GM18870 (cell line): ENCODE measurements at regions not wholly inside any gene's neighbourhood (a gene's known extent, or its start where the extent isn't known, plus 50 kb on each side); places are given as distances from the start of the nearest gene placed in this dataset.
"Not testable (repeated sequence)": the region's sequence is repeated elsewhere in the genome, so short reads cannot be mapped to it uniquely, and the experiment has no call there.

Experiments used
- ATAC-seq: cut with Tn5 transposase; IDR thresholded peaks from one replicate; pipeline ENCODE4 v1.9.1; 2021; ENCODE audit warnings: moderate library complexity; ENCODE audit not compliant: unreplicated experiment

GRCh38 chr10:84626397-84627087, 298.2 kb downstream of the CCSER2 start:
- ATAC-seq = no peak

GRCh38 chr10:84632866-84633265, 304.5 kb downstream of the CCSER2 start:
- ATAC-seq = no peak

DNA sequence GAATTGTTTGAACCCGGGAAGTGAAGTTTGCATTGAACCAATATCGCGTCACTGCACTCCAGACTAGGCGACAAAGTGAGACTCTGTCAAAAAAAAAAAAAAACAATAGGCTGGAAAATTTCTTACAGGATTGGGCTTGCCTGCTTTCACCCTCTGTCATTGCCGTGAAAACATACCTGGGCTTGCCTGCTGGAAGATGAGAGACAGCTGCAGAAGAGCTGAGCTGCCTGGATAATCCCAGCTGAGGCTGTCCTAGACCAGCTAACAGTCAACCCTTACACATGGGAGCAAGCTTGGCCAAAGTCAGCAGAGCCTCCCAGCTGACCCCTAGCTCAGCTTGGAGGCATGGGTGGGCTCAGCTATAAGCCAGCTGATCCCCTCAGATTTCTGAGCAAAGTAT, 306.2 kb downstream of the CCSER2 start:
- ATAC-seq = no peak

- ATAC-seq = not testable (repeated sequence)
Measured at GRCh38 chr10:84650628-84651027, 322.2 kb downstream of the CCSER2 start.

DNA sequence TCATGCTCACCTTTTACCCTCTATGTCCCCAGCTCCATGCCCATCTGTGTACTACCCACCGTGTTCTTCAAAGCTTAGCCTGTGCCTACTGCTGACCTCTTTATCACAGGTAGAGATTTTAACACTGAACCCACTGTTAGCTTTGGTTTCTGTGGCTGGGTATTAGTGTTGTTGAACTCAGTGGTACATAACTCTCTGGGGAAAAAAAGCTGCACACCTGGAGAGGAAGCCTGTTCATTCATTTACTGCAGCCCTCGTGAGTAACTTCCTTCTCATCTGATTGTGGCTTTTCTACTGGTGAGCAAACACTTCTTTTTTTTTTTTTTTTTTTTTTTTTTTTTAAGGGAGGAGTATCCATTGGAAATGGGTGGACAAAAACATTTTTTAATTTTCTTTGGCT, 326.3 kb downstream of the CCSER2 start:
- peak; percentile 95 for ATAC-seq

DNA sequence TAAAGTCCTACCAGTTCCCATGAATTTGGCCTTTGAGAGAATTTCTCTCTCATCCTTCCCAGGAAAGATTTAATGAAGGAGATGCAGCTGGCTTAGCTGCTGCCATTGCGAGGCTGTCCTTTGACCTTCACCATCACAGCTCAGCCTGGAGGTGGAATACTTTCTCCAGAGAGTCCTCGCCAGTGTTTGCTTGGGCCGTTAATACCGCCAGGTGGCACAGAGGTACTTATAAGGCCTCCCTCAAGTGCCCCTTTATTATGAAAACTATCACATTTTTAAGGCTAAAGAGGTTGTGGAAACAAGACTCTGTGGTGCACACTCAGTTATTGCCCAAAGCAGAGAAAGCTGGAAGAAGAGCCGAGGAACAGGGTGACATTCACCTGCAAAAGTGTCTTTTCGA, 330.6 kb downstream of the CCSER2 start:
- ATAC-seq = no peak

DNA sequence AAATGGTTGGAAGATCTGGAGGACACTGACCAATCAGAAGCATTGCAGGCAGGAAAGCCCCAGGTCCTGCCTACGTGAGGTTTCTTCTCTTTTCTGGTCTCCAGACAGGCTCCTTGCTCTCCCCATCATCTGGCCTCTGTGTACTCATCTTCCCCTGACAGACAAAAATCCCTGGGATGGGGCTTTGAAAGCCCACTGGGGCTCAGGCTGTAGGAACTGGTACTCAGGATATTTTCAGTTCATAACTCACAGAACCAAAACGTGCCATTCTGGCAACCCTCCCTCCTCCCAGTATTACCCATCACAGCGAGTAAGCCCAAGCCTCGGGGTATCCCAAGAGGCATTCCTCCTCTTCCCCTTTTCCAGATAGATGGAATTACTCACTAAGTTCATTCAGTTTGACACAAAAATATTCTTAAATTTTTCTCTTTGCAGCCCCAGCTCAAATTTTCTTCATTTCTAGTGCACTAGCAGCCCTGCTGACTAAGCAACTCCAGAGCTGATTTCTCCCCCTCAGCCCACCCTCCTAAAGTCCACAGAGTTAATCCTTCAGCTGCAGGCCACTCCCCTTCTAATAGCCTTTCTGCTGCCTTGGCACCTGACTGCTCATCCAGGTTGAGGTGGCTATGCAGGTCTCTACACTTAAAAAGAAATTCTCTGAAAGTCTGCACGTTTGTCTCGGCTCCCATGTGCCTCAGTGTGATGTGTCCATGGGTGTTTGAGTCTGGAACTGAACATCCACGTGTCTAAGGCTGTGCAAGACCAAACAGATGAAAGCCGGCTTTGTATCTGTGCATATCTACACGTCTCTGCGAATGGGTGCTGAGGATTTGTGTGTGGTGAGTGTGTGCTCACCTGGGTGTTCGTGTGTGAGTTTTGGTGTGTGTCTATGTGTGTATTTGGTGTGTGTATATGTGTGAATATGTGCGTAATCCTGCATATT, 331.4 kb downstream of the CCSER2 start:
- no peak for ATAC-seq

DNA sequence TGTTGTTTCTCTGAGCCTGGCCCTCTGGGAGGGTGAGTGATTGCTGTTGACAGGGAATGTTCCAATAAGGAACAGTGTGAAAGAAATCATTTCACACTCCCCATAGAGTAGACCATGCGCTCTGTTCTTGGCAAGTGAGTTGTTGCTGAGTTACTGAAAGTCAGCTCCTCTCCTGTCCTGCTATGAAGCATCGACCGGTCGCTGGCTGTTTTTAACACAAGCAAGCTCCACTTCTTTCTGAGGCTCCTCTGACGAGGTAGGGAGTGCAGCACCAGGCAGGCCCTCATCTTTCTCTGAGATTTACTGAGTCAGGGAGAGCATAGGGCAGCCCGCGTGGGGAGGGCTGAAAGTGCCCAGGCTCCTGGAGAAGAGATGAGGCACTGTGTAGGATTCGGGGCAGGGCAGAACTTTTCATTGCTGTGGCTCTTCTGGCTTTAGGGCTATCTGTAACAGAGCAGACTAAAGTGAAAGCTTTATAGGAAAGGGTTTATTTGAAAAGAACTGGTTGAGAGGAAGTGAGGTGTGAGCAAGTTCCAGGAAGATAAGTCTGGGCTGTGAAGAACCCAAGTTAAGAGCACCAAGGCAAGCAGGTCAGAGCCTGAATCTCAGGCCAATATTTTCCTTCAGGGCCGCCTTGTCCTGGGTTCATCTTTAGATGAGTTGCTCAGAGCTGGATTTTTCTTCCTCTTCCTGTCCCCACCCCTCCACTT, 332.2 kb downstream of the CCSER2 start:
- no peak for ATAC-seq

DNA sequence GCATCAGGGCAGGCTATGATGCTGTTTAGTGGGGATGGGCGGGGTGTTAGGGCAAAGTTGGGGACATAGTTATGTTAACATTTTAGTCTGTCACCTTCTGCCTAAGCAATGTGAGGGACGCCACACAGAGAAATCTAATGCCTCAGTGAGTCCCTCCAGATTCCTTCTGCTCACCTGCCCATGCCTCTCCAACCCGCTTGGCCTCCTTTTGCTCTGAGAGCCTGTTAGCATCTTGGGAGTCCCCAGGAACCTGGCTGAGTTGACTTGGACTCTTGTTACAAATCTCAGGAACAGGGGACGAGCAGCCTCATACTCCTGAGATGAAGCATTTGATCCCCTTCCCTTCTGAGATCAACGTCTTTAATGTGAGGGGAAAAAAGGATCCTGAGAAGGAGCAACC, 336.8 kb downstream of the CCSER2 start:
- ATAC-seq = no peak

- ATAC-seq = no peak
Measured at GRCh38 chr10:84665883-84666463, 337.6 kb downstream of the CCSER2 start.

GRCh38 chr10:84668186-84668763, 339.9 kb downstream of the CCSER2 start:
- no peak for ATAC-seq

- no peak for ATAC-seq
Measured at GRCh38 chr10:84675060-84675459, 346.7 kb downstream of the CCSER2 start.

DNA sequence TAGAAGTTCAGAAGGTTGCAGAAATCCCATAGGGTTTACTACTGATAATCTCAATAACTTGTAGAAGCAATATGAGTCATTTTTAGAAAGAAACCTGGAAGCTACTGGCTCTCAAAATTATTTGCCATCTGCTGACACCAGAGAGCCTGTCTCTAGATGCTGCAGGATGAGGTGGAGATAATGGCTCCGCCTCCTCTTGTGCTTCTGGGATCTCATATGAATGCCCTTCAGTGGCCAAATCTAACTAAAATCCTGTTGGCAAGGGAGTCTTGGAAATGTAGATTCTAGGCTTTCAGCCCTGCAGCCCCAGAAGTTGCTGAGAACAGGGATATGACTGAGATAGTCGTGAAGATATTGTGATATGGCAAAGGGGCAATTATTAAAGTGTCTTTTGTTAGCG, 348.1 kb downstream of the CCSER2 start:
- no peak for ATAC-seq

DNA sequence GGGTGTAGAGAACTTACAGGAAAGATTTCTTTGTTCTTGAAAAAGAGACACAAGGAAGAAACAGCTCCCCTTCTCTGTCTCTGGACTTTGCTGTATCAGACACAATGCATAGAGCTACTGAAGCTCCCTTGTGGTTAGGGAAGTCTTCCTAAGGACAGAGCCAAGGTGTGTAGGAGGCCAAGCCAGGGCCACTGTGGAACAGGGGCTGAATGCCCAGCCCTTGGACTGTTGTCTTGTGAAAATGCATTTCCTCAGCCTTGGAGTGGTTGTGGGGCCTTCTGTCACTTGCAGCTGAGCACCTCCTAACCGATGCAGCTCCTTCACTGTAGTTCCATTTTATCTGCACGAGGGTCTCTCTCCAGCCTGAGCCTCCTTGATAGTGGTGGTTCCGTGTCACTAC, 353.4 kb downstream of the CCSER2 start:
- no peak for ATAC-seq

- ATAC-seq = no peak
Measured at GRCh38 chr10:84683550-84683949, 355.2 kb downstream of the CCSER2 start.

GRCh38 chr10:84683980-84684740, 355.8 kb downstream of the CCSER2 start:
- ATAC-seq = no peak

DNA sequence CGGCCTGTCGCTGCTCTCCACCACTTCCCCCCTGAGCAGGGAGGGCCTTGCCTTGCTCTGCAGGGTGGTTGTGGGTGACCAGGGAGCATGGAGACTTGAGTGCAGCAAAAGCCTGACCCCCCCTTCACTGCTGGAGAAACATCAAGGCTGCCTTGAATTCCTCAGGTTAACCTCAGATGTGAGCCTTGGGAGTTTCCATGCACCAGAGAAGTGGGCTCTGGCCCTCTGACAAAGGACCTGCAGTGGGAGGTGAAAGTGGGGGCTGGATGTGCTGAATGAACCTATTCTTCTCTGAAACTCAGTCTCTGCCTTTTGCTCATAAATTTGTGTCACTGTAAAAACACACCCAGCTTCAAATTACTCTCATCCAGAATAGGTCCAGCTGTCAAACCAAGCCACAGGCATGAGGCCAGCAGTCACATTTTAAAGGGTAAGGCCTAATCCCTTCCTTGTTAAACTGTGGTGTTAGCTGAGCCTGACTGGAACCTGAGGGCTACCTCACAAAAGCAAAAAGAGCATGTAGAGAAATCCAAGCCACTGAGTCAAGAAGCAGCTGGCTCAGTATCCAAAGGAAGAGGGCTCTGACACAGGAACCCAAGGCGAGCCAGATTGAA, 356.8 kb downstream of the CCSER2 start:
- no peak for ATAC-seq

DNA sequence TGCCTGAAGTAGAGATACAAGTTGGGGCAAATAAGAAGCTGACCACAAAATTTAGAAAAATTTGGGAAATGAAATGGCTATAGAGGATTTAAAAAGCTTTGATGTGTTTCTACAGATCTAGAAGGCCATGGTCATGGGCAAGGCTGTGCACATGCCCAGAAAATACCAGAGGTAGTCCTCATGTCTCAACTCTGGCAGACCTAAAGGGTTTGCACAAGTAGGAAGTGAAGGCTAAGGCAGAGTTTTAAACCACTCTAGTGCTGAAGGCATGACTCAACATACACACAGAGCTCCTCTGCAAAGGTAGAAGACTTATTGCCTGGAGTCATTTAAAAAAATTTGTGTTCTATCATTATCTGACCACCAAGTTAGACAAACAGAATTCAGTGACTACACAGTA, 364.6 kb downstream of the CCSER2 start:
- no peak for ATAC-seq

GRCh38 chr10:84695902-84696301, 367.5 kb downstream of the CCSER2 start:
- no peak for ATAC-seq

DNA sequence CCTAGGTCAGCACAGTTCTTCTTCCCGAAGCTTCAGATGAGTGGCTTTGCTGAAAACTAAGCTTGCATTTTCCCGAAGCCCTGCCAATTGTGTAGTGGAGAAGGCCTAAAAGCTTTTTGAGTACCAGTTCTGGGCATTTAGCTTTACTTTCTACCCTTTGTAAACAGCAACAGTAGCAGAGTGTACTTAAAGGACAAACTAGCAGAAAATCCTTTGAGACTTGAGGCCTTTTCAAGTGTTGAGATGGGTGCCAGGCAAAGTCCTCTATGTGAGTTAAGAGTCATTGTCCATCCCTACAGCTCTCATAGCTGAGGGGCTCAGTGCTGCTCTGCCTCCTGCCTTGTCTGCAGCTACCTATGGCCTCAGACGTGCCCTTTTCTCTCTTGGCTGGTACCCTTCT, 368.2 kb downstream of the CCSER2 start:
- ATAC-seq = no peak
